Activated CD4-positive, alpha-beta T cell treated with anti-CD3 and anti-CD28 coated beads for 36 hours (primary cell): ENCODE measurements at regions not wholly inside any gene's neighbourhood (a gene's known extent, or its start where the extent isn't known, plus 50 kb on each side); places are given as distances from the start of the nearest gene placed in this dataset.

Experiments
- ATAC-seq: fragments of 200-7000 bp; cut with Tn5 transposase; one replicate; pipeline ENCODE4 v1.10.0; 2021; ENCODE audit warnings: mild to moderate bottlenecking, moderate library complexity
- CTCF ChIA-PET: fragments of 350-600 bp; sonication (Branson Sonifier 250); formaldehyde crosslinking; loops from one replicate; lab custom pipeline; 2021; ENCODE audit warnings: antibody characterized with exemption; lab: Charles Lee
- POLR2A ChIA-PET: fragments of 350-600 bp; sonication (Branson Sonifier 250); formaldehyde crosslinking; loops from one replicate; lab custom pipeline; 2021; ENCODE audit warnings: antibody characterized with exemption, inconsistent platforms; lab: Charles Lee
- DNase-seq: peaks from one replicate; pipeline ENCODE4 v3.0.0-alpha.2; 2020
- H3K27ac Mint-ChIP-seq: one replicate; pipeline ENCODE4 v1.8.0; 2021; ENCODE audit warnings: mixed read lengths
- H3K27me3 Mint-ChIP-seq: one replicate; pipeline ENCODE4 v1.8.0; 2021; ENCODE audit warnings: mixed read lengths
- H3K36me3 Mint-ChIP-seq: one replicate; pipeline ENCODE4 v1.8.0; 2021; ENCODE audit warnings: low read depth, mixed read lengths
- H3K4me1 Mint-ChIP-seq: one replicate; pipeline ENCODE4 v1.8.0; 2021; ENCODE audit warnings: mixed read lengths
- H3K4me3 Mint-ChIP-seq: one replicate; pipeline ENCODE4 v1.8.0; 2021; ENCODE audit warnings: mild to moderate bottlenecking, moderate library complexity, mixed read lengths
- H3K9me3 Mint-ChIP-seq: one replicate; pipeline ENCODE4 v1.8.0; 2021; ENCODE audit warnings: low read depth, mixed read lengths
- intact Hi-C, 2 experiments: fragments of 100-400 bp; cut with DNase I in 1 of 2; cut with micrococcal nuclease in 1 of 2; formaldehyde crosslinking; loops; one replicate each; pipeline versions ENCODE4 v1.14.2 to v1.15.1; 2022 to 2024; cut with DNase I, micrococcal nuclease

GRCh38 chr3:31240874-31241273 lies 291.9 kb upstream of the STT3B start:
- no peaks in the 10 kb centered on the region for H3K36me3 Mint-ChIP-seq
- intact Hi-C loops = no loop called here
- no peak overlapping the region for H3K27ac Mint-ChIP-seq
- POLR2A ChIA-PET = interaction anchor here (0.6 kb wide), 1 partner anchor 761 kb away, joined by 3 read pairs; no protein-coding TSS in a partner anchor
- DNase-seq (no peak), ATAC-seq (peak; percentile 56)
- H3K4me1 Mint-ChIP-seq = peaks cover 21% of the 10 kb centered on the region
- H3K4me3 Mint-ChIP-seq = no peak overlapping the region
- no peaks in the 10 kb centered on the region for H3K9me3 Mint-ChIP-seq
- CTCF ChIA-PET = interaction anchor here (0.6 to 1.5 kb wide), 7 partner anchors 8 to 313 kb away, joined by 3 to 5 read pairs (median 3); no protein-coding TSS in a partner anchor
- no peaks in the 10 kb centered on the region for H3K27me3 Mint-ChIP-seq

GRCh38 chr3:31241533-31241932 lies 291.2 kb upstream of the STT3B start:
- Mint-ChIP-seq H3K27me3 (peaks cover 1% of the 10 kb centered on the region), H3K4me1 (peaks cover 21% of the 10 kb centered on the region), H3K27ac (no peak overlapping the region), H3K9me3 (no peaks in the 10 kb centered on the region), H3K4me3 (no peak overlapping the region), H3K36me3 (no peaks in the 10 kb centered on the region)
- ChIA-PET POLR2A (interaction anchor here (1.2 kb wide), 1 partner anchor 11 kb away, joined by 4 read pairs; no protein-coding TSS in a partner anchor), CTCF (interaction anchor here (0.7 to 1.5 kb wide), 7 partner anchors 9 to 312 kb away, joined by 3 to 5 read pairs (median 3); no protein-coding TSS in a partner anchor)
- ATAC-seq (peak; percentile 50), DNase-seq (no peak)
- intact Hi-C loops = no loop called here

DNA sequence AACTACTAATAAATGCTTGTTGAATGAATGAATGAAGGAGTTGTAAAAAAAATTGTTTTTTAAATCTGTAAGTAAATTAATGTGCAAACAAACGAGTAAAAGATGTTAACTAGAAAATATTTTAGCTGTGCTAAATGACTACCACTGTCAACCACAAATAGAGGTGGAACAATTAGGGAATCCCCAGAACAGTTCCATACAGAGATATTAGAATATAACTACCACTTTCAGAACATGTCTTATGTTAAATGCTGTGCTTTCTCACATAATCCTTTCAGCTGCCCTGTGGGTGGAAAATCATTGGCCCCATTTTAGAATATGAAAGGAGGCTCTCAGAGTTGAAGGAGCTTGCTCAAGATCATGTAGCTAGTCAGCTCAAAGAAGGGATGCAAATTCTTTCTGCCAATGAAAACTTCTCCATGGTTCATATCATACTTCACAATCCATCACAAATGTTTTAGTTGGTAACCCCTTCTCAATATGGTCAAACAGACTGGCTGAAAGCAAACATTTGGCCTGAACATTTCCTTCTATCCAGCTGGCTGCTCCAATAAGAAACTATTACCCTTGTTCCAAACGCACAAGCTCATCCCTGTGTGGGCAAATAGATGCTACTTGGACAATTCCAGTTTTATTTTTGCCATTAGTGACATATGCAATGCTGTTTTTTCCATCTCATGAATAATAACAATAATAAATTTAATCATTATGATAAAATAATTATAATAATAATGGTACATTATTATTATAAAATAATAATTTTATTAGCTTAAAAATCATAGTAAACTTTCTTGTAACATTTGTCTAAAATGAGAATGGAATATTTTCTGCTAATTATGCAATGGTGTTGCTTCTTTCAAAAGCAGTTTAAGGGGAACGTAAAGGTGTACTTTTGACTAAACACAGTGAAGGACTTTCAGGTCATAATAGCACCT lies 290.4 kb upstream of the STT3B start:
- intact Hi-C loops = no loop called here
- DNase-seq = no peak
- ChIA-PET CTCF (interaction anchor here (0.7 to 1.5 kb wide), 5 partner anchors 12 to 312 kb away, joined by 3 to 6 read pairs (median 3); no protein-coding TSS in a partner anchor), POLR2A (interaction anchor here (0.6 to 1.2 kb wide), 3 partner anchors 8 to 12 kb away, joined by 3 to 6 read pairs (median 4); no protein-coding TSS in a partner anchor)
- no peak overlapping the region for H3K4me3 Mint-ChIP-seq
- H3K36me3 Mint-ChIP-seq = no peaks in the 10 kb centered on the region
- H3K4me1 Mint-ChIP-seq = peaks cover 25% of the 10 kb centered on the region
- no peaks in the 10 kb centered on the region for H3K9me3 Mint-ChIP-seq
- H3K27ac Mint-ChIP-seq = no peak overlapping the region
- peak; percentile 61 for ATAC-seq
- H3K27me3 Mint-ChIP-seq = peaks cover 3% of the 10 kb centered on the region

GRCh38 chr3:31244929-31245817 lies 287.6 kb upstream of the STT3B start:
- DNase-seq (no peak), ATAC-seq (no peak)
- Mint-ChIP-seq H3K27me3 (peaks cover 3% of the 10 kb centered on the region), H3K4me3 (no peak overlapping the region), H3K36me3 (no peaks in the 10 kb centered on the region), H3K4me1 (peaks cover 51% of the 10 kb centered on the region), H3K9me3 (peaks cover 2% of the 10 kb centered on the region), H3K27ac (no peak overlapping the region)
- intact Hi-C loops = no loop called here
- ChIA-PET POLR2A (no interaction called here), CTCF (interaction anchor here (1.0 kb wide), 1 partner anchor 20 kb away, joined by 3 read pairs; no protein-coding TSS in a partner anchor)

DNA sequence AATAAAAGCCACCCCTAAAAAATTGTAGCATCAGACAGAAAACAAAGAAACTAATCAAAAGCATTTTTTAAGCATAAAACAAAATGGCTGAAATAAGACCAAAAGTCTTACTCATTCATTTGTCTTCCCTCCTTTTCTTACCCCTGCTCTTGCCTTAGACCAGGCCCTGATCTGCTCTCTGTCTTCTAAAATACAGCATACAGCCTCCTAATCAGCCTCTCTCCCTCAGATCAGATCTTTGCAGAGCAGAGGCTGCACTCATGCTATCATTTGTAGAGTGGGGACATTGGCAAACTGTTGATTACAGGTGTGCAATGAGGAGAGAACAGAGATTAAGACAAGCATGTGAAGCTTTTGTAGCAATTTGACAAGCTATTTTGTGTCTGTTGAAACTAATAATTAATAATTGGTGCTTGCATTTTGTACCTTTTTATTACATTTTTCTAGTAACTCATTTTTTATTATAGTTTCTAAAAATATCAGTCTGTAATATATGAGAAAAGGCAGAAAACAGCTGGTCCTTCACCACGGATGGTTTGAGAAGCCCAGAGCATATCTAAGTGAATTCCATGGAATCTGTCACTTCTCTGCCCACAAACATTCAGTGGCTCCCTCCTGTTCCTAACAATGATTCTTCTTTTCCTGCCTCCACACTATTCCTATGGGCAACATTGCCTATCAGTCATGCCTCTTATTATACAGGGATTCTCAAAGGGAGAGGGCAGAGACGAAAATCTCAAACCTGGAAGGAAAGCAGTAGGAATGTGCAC lies 286.2 kb upstream of the STT3B start:
- peaks cover 6% of the 10 kb centered on the region for H3K9me3 Mint-ChIP-seq
- CTCF ChIA-PET = interaction anchor here (1.1 kb wide), 1 partner anchor 21 kb away, joined by 3 read pairs; no protein-coding TSS in a partner anchor
- H3K4me3 Mint-ChIP-seq = no peak overlapping the region
- ATAC-seq (no peak), DNase-seq (no peak)
- H3K27ac Mint-ChIP-seq = no peak overlapping the region
- POLR2A ChIA-PET = no interaction called here
- peaks cover 3% of the 10 kb centered on the region for H3K27me3 Mint-ChIP-seq
- H3K36me3 Mint-ChIP-seq = no peaks in the 10 kb centered on the region
- peaks cover 51% of the 10 kb centered on the region for H3K4me1 Mint-ChIP-seq
- intact Hi-C loops = no loop called here

- peaks cover 48% of the 10 kb centered on the region for H3K4me1 Mint-ChIP-seq
- H3K27me3 Mint-ChIP-seq = peaks cover 3% of the 10 kb centered on the region
- ChIA-PET CTCF (interaction anchor here (1.1 kb wide), 1 partner anchor 21 kb away, joined by 3 read pairs; no protein-coding TSS in a partner anchor), POLR2A (no interaction called here)
- peaks cover 6% of the 10 kb centered on the region for H3K9me3 Mint-ChIP-seq
- ATAC-seq (no peak), DNase-seq (no peak)
- no peak overlapping the region for H3K4me3 Mint-ChIP-seq
- no peaks in the 10 kb centered on the region for H3K36me3 Mint-ChIP-seq
- H3K27ac Mint-ChIP-seq = no peak overlapping the region
- intact Hi-C loops = no loop called here
These were observed 285.7 kb upstream of the STT3B start for GRCh38 chr3:31247063-31247447.

- Mint-ChIP-seq H3K27me3 (peaks cover 3% of the 10 kb centered on the region), H3K4me3 (no peak overlapping the region), H3K4me1 (peaks cover 53% of the 10 kb centered on the region), H3K36me3 (no peaks in the 10 kb centered on the region), H3K9me3 (peaks cover 6% of the 10 kb centered on the region), H3K27ac (peak overlapping the region; percentile 51)
- ChIA-PET CTCF (interaction anchor here (0.6 kb wide), 1 partner anchor 854 kb away, joined by 4 read pairs; no protein-coding TSS in a partner anchor), POLR2A (no interaction called here)
- ATAC-seq (peak; percentile 21), DNase-seq (peak; percentile 52)
- intact Hi-C loops = loop anchor here in 1 of 2 experiments (1.0 kb wide), 1 partner anchor 171 kb away; no protein-coding TSS in a partner anchor
These were observed 284.7 kb upstream of the STT3B start for GRCh38 chr3:31247850-31248562.

- ATAC-seq (no peak), DNase-seq (peak; percentile 20)
- POLR2A ChIA-PET = no interaction called here
- peaks cover 3% of the 10 kb centered on the region for H3K27me3 Mint-ChIP-seq
- CTCF ChIA-PET = no interaction called here
- H3K27ac Mint-ChIP-seq = peak overlapping the region; percentile 51
- peaks cover 6% of the 10 kb centered on the region for H3K9me3 Mint-ChIP-seq
- H3K36me3 Mint-ChIP-seq = no peaks in the 10 kb centered on the region
- peaks cover 59% of the 10 kb centered on the region for H3K4me1 Mint-ChIP-seq
- intact Hi-C loops = loop anchor here in 1 of 2 experiments (1.0 kb wide), 1 partner anchor 171 kb away; no protein-coding TSS in a partner anchor
- no peak overlapping the region for H3K4me3 Mint-ChIP-seq
These were observed 284.1 kb upstream of the STT3B start for GRCh38 chr3:31248563-31248992.

DNA sequence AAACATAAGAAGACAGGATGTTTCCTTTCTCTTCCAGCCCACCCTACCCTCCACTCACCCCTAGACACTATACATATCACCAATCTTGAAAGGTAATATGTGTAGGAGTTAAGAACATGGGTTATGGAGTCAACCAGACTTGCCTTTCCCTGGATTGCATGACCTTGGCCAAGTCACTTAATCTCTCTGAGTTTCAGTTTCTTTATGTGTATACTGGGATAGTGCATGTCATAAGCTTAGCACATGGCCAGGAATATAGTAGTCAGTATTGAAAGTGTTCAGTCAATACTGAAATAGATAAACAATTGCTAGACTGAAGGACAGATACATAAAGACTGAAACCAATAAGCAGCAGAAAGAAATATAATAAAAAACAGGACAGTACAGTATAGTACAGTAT lies 283.2 kb upstream of the STT3B start:
- Mint-ChIP-seq H3K9me3 (peaks cover 6% of the 10 kb centered on the region), H3K27me3 (peaks cover 3% of the 10 kb centered on the region), H3K36me3 (no peaks in the 10 kb centered on the region), H3K4me3 (no peak overlapping the region), H3K4me1 (peaks cover 69% of the 10 kb centered on the region), H3K27ac (peak overlapping the region; percentile 24)
- intact Hi-C loops = no loop called here
- CTCF ChIA-PET = interaction anchor here (0.9 to 1.1 kb wide), 2 partner anchors 17 to 24 kb away, joined by 3 read pairs; no protein-coding TSS in a partner anchor
- POLR2A ChIA-PET = no interaction called here
- ATAC-seq (peak; percentile 9), DNase-seq (no peak)
